GM23338 (cell line): ENCODE measurements at regions not wholly inside any gene's neighbourhood (a gene's known extent, or its start where the extent isn't known, plus 50 kb on each side); places are given as distances from the start of the nearest gene placed in this dataset.

Experiments
- ATAC-seq: fragments of 200-7000 bp; cut with Tn5 transposase; 3 replicates; pipeline ENCODE4 v1.9.1; 2020
- DNase-seq: peaks from one replicate; pipeline ENCODE4 v3.0.0-alpha.2; 2015; ENCODE audit warnings: low spot score
- H2AFZ ChIP-seq: fragments of 200-600 bp; sonication (generic); 2 replicates; pipeline ENCODE4 v1.8.0; 2016; ENCODE audit warnings: antibody characterized with exemption, mild to moderate bottlenecking, moderate library complexity
- H3F3A ChIP-seq: fragments of 200-600 bp; sonication (generic); replicated peaks from 2 replicates; pipeline ENCODE4 v1.8.0; 2017; ENCODE audit warnings: antibody characterized with exemption, mixed run types, low read depth
- H3K27ac ChIP-seq: fragments of 200-600 bp; sonication (generic); 2 replicates; pipeline ENCODE4 v1.6.1; 2016; ENCODE audit warnings: low read depth
- H3K27me3 ChIP-seq: fragments of 200-600 bp; sonication (generic); 2 replicates; pipeline ENCODE4 v1.8.0; 2016; ENCODE audit warnings: mild to moderate bottlenecking, mixed run types, moderate library complexity; ENCODE audit not compliant: insufficient read depth
- H3K36me3 ChIP-seq: fragments of 200-600 bp; sonication (generic); 2 replicates; pipeline ENCODE4 v1.8.0; 2016; ENCODE audit warnings: mild to moderate bottlenecking; ENCODE audit not compliant: insufficient read depth
- H3K4me1 ChIP-seq: fragments of 200-600 bp; sonication (generic); 2 replicates; pipeline ENCODE4 v1.8.0; 2016; ENCODE audit warnings: mild to moderate bottlenecking, moderate library complexity; ENCODE audit not compliant: insufficient read depth
- H3K4me2 ChIP-seq: fragments of 200-600 bp; sonication (generic); 2 replicates; pipeline ENCODE4 v1.7.1; 2017; ENCODE audit warnings: mixed run types
- H3K4me3 ChIP-seq: fragments of 200-600 bp; sonication (generic); 2 replicates; pipeline ENCODE4 v1.6.1; 2016; ENCODE audit warnings: mixed run types
- H3K79me2 ChIP-seq: fragments of 200-600 bp; sonication (generic); replicated peaks from 2 replicates; pipeline ENCODE4 v1.8.0; 2017; ENCODE audit warnings: mild to moderate bottlenecking; ENCODE audit not compliant: insufficient read depth
- H3K9me2 ChIP-seq: fragments of 200-600 bp; sonication (generic); 2 replicates; pipeline ENCODE4 v1.8.0; 2017; ENCODE audit not compliant: insufficient read depth
- H4K20me1 ChIP-seq: fragments of 200-600 bp; sonication (generic); replicated peaks from 2 replicates; pipeline ENCODE4 v1.8.0; 2017; ENCODE audit warnings: mild to moderate bottlenecking; ENCODE audit not compliant: insufficient read depth
- H3K27ac Mint-ChIP-seq: 2 replicates; pipeline ENCODE4 v1.8.0; 2020; ENCODE audit warnings: inconsistent platforms, mild to moderate bottlenecking, moderate library complexity, mixed read lengths
- H3K27me3 Mint-ChIP-seq: 3 replicates; pipeline ENCODE4 v1.8.0; 2022; ENCODE audit warnings: low read depth, mild to moderate bottlenecking, moderate library complexity, mixed read lengths, inconsistent platforms; ENCODE audit not compliant: insufficient read depth, poor library complexity
- H3K36me3 Mint-ChIP-seq: 3 replicates; pipeline ENCODE4 v1.8.0; 2021; ENCODE audit warnings: low read depth, mild to moderate bottlenecking, inconsistent platforms, moderate library complexity, mixed read lengths
- H3K4me1 Mint-ChIP-seq: 3 replicates; pipeline ENCODE4 v1.8.0; 2020; ENCODE audit warnings: mild to moderate bottlenecking, inconsistent platforms, mixed read lengths
- H3K4me3 Mint-ChIP-seq: 3 replicates; pipeline ENCODE4 v1.8.0; 2021; ENCODE audit warnings: moderate library complexity, mild to moderate bottlenecking, inconsistent platforms, mixed read lengths
- H3K9me3 Mint-ChIP-seq: 3 replicates; pipeline ENCODE4 v1.8.0; 2020; ENCODE audit warnings: moderate library complexity, mild to moderate bottlenecking, inconsistent platforms, mixed read lengths
- CREB1 ChIP-seq: fragments of 250-450 bp; sonication (Bioruptor Pico); IDR thresholded peaks from 2 replicates; pipeline ENCODE4 v1.5.0; 2020; ENCODE audit warnings: low read depth, mild to moderate bottlenecking, moderate library complexity
- EZH2 ChIP-seq: fragments of 200-600 bp; sonication (generic); IDR thresholded peaks from one replicate; pipeline ENCODE4 v1.8.0; 2017; ENCODE audit warnings: antibody characterized with exemption, mild to moderate bottlenecking, low read depth; ENCODE audit not compliant: unreplicated experiment
- EZH2phosphoT487 ChIP-seq: fragments of 200-600 bp; sonication (generic); IDR thresholded peaks from one replicate; pipeline ENCODE4 v1.8.1; 2018; ENCODE audit warnings: antibody characterized with exemption; ENCODE audit not compliant: unreplicated experiment
- JUNB ChIP-seq: IDR thresholded peaks from one replicate; pipeline ENCODE4 v1.6.1; 2016; ENCODE audit warnings: antibody characterized with exemption; ENCODE audit not compliant: unreplicated experiment
- NANOG ChIP-seq: IDR thresholded peaks from 2 replicates; pipeline ENCODE4 v1.6.1; 2016; ENCODE audit warnings: antibody characterized with exemption, borderline replicate concordance
- POLR2AphosphoS5 ChIP-seq: IDR thresholded peaks from 2 replicates; pipeline ENCODE4 v1.6.1; 2016; ENCODE audit warnings: antibody characterized with exemption, low read depth
- STAT1 ChIP-seq: IDR thresholded peaks from one replicate; pipeline ENCODE4 v1.6.1; 2016; ENCODE audit warnings: antibody characterized with exemption; ENCODE audit not compliant: unreplicated experiment
- ZNF114 ChIP-seq: fragments of 250-450 bp; sonication (Bioruptor Pico); IDR thresholded peaks from 2 replicates; pipeline ENCODE4 v1.5.0; 2020; ENCODE audit warnings: mild to moderate bottlenecking, moderate library complexity
- ZNF331 ChIP-seq: fragments of 250-450 bp; sonication (Bioruptor Pico); IDR thresholded peaks from 2 replicates; pipeline ENCODE4 v1.5.0; 2020; ENCODE audit warnings: low read depth, mild to moderate bottlenecking, moderate library complexity
- TF ChIP-seq, protein P1 (sequence below): IDR thresholded peaks from 2 replicates; pipeline ENCODE4 v1.6.1; 2016; ENCODE audit warnings: antibody characterized with exemption
- TF ChIP-seq, protein P2 (sequence below): IDR thresholded peaks from one replicate; pipeline ENCODE4 v1.6.1; 2018; ENCODE audit warnings: antibody characterized with exemption; ENCODE audit not compliant: unreplicated experiment
- TF ChIP-seq, protein P3 (sequence below): fragments of 250-450 bp; sonication (Bioruptor Pico); IDR thresholded peaks from 2 replicates; pipeline ENCODE4 v1.5.0; 2020; ENCODE audit warnings: mild to moderate bottlenecking, moderate library complexity
- TF ChIP-seq, protein P4 (sequence below), 2 experiments: fragments of 200-600 bp in 1 of 2; sonication (generic) in 1 of 2; conservative IDR thresholded peaks; 2 replicates each; pipeline versions ENCODE4 v1.5.1 to v1.6.1; 2016 to 2017; ENCODE audit warnings: antibody characterized with exemption in 2 of 2, low read depth in 2 of 2, mild to moderate bottlenecking in 2 of 2, moderate library complexity in 1 of 2

DNA sequence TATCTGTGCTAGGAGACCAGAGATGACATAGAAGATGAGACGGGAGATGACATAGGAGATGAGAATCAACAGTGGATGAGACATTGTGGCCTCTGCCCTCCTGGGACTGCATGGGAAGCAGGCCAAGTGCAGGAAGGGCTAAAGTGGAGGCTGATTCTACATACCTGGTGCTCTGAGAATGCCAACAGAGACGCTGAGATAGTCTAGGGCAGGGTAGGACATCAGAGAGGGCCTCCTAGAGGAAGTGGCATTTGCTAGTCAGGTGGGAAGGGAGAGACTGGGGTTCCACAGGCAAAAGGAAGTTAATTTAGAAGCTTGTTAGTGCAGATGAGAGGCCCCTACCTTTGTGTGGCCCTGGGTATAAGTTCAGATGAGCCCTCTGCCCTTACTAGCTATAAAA is 224.2 kb downstream of the CBLN1 start:
- Mint-ChIP-seq H3K27ac (no peak overlapping the region; the same call in 1 of the 2 replicates), H3K4me1 (peaks cover 11% of the 10 kb centered on the region), H3K27me3 (peaks cover 2% of the 10 kb centered on the region)

More for the DNA sequence above, 224.2 kb downstream of the CBLN1 start:
- H3K79me2 ChIP-seq: no peaks in the 10 kb centered on the region
- H3K4me1 ChIP-seq: peaks cover 11% of the 10 kb centered on the region
- no peak overlapping the region for H3K4me3 ChIP-seq
- H3K4me3 Mint-ChIP-seq: no peak overlapping the region
- ATAC-seq (no peak), DNase-seq (no peak)
- no peaks in the 10 kb centered on the region for H3K9me2 ChIP-seq
- no peak overlapping the region for H3K27ac ChIP-seq
- no peaks in the 10 kb centered on the region for H3K36me3 Mint-ChIP-seq
- TF ChIP-seq EZH2 (no peak), ZNF331 (CRISPR knock-in tag) (no peak), CREB1 (no peak), NANOG (no peak), STAT1 (no peak), JUNB (no peak), EZH2phosphoT487 (no peak), POLR2AphosphoS5 (no peak), ZNF114 (no peak)
- TF ChIP-seq, protein P1, sequence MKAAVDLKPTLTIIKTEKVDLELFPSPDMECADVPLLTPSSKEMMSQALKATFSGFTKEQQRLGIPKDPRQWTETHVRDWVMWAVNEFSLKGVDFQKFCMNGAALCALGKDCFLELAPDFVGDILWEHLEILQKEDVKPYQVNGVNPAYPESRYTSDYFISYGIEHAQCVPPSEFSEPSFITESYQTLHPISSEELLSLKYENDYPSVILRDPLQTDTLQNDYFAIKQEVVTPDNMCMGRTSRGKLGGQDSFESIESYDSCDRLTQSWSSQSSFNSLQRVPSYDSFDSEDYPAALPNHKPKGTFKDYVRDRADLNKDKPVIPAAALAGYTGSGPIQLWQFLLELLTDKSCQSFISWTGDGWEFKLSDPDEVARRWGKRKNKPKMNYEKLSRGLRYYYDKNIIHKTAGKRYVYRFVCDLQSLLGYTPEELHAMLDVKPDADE: no peak
- TF ChIP-seq, protein P2, sequence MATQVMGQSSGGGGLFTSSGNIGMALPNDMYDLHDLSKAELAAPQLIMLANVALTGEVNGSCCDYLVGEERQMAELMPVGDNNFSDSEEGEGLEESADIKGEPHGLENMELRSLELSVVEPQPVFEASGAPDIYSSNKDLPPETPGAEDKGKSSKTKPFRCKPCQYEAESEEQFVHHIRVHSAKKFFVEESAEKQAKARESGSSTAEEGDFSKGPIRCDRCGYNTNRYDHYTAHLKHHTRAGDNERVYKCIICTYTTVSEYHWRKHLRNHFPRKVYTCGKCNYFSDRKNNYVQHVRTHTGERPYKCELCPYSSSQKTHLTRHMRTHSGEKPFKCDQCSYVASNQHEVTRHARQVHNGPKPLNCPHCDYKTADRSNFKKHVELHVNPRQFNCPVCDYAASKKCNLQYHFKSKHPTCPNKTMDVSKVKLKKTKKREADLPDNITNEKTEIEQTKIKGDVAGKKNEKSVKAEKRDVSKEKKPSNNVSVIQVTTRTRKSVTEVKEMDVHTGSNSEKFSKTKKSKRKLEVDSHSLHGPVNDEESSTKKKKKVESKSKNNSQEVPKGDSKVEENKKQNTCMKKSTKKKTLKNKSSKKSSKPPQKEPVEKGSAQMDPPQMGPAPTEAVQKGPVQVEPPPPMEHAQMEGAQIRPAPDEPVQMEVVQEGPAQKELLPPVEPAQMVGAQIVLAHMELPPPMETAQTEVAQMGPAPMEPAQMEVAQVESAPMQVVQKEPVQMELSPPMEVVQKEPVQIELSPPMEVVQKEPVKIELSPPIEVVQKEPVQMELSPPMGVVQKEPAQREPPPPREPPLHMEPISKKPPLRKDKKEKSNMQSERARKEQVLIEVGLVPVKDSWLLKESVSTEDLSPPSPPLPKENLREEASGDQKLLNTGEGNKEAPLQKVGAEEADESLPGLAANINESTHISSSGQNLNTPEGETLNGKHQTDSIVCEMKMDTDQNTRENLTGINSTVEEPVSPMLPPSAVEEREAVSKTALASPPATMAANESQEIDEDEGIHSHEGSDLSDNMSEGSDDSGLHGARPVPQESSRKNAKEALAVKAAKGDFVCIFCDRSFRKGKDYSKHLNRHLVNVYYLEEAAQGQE: no peak
- TF ChIP-seq, protein P3, sequence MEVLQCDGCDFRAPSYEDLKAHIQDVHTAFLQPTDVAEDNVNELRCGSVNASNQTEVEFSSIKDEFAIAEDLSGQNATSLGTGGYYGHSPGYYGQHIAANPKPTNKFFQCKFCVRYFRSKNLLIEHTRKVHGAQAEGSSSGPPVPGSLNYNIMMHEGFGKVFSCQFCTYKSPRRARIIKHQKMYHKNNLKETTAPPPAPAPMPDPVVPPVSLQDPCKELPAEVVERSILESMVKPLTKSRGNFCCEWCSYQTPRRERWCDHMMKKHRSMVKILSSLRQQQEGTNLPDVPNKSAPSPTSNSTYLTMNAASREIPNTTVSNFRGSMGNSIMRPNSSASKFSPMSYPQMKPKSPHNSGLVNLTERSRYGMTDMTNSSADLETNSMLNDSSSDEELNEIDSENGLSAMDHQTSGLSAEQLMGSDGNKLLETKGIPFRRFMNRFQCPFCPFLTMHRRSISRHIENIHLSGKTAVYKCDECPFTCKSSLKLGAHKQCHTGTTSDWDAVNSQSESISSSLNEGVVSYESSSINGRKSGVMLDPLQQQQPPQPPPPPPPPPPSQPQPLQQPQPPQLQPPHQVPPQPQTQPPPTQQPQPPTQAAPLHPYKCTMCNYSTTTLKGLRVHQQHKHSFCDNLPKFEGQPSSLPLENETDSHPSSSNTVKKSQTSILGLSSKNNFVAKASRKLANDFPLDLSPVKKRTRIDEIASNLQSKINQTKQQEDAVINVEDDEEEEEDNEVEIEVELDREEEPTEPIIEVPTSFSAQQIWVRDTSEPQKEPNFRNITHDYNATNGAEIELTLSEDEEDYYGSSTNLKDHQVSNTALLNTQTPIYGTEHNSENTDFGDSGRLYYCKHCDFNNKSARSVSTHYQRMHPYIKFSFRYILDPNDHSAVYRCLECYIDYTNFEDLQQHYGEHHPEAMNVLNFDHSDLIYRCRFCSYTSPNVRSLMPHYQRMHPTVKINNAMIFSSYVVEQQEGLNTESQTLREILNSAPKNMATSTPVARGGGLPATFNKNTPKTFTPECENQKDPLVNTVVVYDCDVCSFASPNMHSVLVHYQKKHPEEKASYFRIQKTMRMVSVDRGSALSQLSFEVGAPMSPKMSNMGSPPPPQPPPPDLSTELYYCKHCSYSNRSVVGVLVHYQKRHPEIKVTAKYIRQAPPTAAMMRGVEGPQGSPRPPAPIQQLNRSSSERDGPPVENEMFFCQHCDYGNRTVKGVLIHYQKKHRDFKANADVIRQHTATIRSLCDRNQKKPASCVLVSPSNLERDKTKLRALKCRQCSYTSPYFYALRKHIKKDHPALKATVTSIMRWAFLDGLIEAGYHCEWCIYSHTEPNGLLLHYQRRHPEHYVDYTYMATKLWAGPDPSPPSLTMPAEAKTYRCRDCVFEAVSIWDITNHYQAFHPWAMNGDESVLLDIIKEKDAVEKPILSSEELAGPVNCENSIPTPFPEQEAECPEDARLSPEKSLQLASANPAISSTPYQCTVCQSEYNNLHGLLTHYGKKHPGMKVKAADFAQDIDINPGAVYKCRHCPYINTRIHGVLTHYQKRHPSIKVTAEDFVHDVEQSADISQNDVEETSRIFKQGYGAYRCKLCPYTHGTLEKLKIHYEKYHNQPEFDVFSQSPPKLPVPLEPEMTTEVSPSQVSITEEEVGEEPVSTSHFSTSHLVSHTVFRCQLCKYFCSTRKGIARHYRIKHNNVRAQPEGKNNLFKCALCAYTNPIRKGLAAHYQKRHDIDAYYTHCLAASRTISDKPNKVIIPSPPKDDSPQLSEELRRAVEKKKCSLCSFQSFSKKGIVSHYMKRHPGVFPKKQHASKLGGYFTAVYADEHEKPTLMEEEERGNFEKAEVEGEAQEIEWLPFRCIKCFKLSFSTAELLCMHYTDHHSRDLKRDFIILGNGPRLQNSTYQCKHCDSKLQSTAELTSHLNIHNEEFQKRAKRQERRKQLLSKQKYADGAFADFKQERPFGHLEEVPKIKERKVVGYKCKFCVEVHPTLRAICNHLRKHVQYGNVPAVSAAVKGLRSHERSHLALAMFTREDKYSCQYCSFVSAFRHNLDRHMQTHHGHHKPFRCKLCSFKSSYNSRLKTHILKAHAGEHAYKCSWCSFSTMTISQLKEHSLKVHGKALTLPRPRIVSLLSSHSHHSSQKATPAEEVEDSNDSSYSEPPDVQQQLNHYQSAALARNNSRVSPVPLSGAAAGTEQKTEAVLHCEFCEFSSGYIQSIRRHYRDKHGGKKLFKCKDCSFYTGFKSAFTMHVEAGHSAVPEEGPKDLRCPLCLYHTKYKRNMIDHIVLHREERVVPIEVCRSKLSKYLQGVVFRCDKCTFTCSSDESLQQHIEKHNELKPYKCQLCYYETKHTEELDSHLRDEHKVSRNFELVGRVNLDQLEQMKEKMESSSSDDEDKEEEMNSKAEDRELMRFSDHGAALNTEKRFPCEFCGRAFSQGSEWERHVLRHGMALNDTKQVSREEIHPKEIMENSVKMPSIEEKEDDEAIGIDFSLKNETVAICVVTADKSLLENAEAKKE (CRISPR knock-in tag): no peak
- TF ChIP-seq, protein P4, sequence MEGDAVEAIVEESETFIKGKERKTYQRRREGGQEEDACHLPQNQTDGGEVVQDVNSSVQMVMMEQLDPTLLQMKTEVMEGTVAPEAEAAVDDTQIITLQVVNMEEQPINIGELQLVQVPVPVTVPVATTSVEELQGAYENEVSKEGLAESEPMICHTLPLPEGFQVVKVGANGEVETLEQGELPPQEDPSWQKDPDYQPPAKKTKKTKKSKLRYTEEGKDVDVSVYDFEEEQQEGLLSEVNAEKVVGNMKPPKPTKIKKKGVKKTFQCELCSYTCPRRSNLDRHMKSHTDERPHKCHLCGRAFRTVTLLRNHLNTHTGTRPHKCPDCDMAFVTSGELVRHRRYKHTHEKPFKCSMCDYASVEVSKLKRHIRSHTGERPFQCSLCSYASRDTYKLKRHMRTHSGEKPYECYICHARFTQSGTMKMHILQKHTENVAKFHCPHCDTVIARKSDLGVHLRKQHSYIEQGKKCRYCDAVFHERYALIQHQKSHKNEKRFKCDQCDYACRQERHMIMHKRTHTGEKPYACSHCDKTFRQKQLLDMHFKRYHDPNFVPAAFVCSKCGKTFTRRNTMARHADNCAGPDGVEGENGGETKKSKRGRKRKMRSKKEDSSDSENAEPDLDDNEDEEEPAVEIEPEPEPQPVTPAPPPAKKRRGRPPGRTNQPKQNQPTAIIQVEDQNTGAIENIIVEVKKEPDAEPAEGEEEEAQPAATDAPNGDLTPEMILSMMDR (conservative IDR thresholded peaks at IDR 0.05; ENCODE audit: low read depth in 2 of 2): no peak
- no peaks in the 10 kb centered on the region for H4K20me1 ChIP-seq
- no peaks in the 10 kb centered on the region for H3K27me3 ChIP-seq
- no peak overlapping the region for H3K4me2 ChIP-seq
- no peak overlapping the region for H2AFZ ChIP-seq
- no peaks in the 10 kb centered on the region for H3F3A ChIP-seq
- no peaks in the 10 kb centered on the region for H3K36me3 ChIP-seq
- H3K9me3 Mint-ChIP-seq: no peaks in the 10 kb centered on the region
